IMR-90 (cell line): ENCODE measurements at regions not wholly inside any gene's neighbourhood (a gene's known extent, or its start where the extent isn't known, plus 50 kb on each side); places are given as distances from the start of the nearest gene placed in this dataset.

Experiments used
- ATAC-seq: fragments of 200-7000 bp; cut with Tn5 transposase; 2 replicates; pipeline ENCODE4 v1.9.1; 2020; ENCODE audit warnings: low read depth, mild to moderate bottlenecking, moderate library complexity
- BruUV-seq: library from RNA; stranded (reverse); fragments of 400-500 nt; replicated peaks from 2 replicates; lab custom pipeline; 2021; lab: Mats Ljungman, UMichigan
- CTCF ChIA-PET: fragments of 300-600 bp; formaldehyde crosslinking; extraction: SDS; loops from one replicate; lab custom pipeline; 2021; ENCODE audit warnings: antibody characterized with exemption; lab: Yijun Ruan, JAX
- POLR2A ChIA-PET: fragments of 300-600 bp; sonication (Branson Sonifier 250); formaldehyde crosslinking; loops from one replicate; lab custom pipeline; 2022; ENCODE audit warnings: antibody characterized with exemption; ENCODE audit not compliant: unreplicated experiment; lab: Charles Lee
- DNase-seq: peaks from one replicate; pipeline ENCODE4 v3.0.0; 2013
- H2AFZ ChIP-seq: replicated peaks from 2 replicates; pipeline ENCODE3; 2013; ENCODE audit warnings: low read length, mild to moderate bottlenecking; ENCODE audit not compliant: poor library complexity
- H2AK5ac ChIP-seq: 2 replicates; pipeline ENCODE4 v1.6.1; 2013; ENCODE audit warnings: low read depth, low read length, inconsistent platforms
- H2AK9ac ChIP-seq: replicated peaks from 2 replicates; pipeline ENCODE3; 2013; ENCODE audit warnings: mild to moderate bottlenecking, low read depth, low read length, moderate library complexity; ENCODE audit not compliant: poor library complexity
- H2BK120ac ChIP-seq: 2 replicates; pipeline ENCODE4 v1.6.1; 2013; ENCODE audit warnings: low read depth, low read length, inconsistent platforms
- H2BK15ac ChIP-seq: 3 replicates; pipeline ENCODE4 v1.6.1; 2013; ENCODE audit warnings: low read depth, low read length, inconsistent platforms
- H2BK20ac ChIP-seq: 2 replicates; pipeline ENCODE4 v1.6.1; 2013; ENCODE audit warnings: low read depth, mild to moderate bottlenecking, inconsistent platforms, low read length, moderate library complexity
- H2BK5ac ChIP-seq: 2 replicates; pipeline ENCODE4 v1.6.1; 2013; ENCODE audit warnings: mild to moderate bottlenecking, low read depth, low read length, inconsistent platforms; ENCODE audit not compliant: poor library complexity, severe bottlenecking
- H3K14ac ChIP-seq: replicated peaks from 2 replicates; pipeline ENCODE4 v1.6.1; 2013; ENCODE audit warnings: low read depth, low read length, inconsistent platforms
- H3K18ac ChIP-seq: 2 replicates; pipeline ENCODE4 v1.6.1; 2013; ENCODE audit warnings: low read depth, low read length, control low read depth
- H3K23ac ChIP-seq: 2 replicates; pipeline ENCODE4 v1.6.1; 2013; ENCODE audit warnings: low read depth, low read length, inconsistent platforms
- H3K27ac ChIP-seq: 2 replicates; pipeline ENCODE4 v1.5.1; 2013; ENCODE audit warnings: mild to moderate bottlenecking, control low read depth, low read length; ENCODE audit not compliant: insufficient read depth
- H3K27me3 ChIP-seq: 2 replicates; pipeline ENCODE4 v1.6.1; 2013; ENCODE audit warnings: low read length; ENCODE audit not compliant: control insufficient read depth, insufficient read depth
- H3K36me3 ChIP-seq: 2 replicates; pipeline ENCODE4 v1.6.1; 2013; ENCODE audit warnings: low read length, mixed read lengths; ENCODE audit not compliant: control insufficient read depth, insufficient read depth
- H3K4ac ChIP-seq: 2 replicates; pipeline ENCODE4 v1.6.1; 2013; ENCODE audit warnings: low read depth, low read length, inconsistent platforms
- H3K4me1 ChIP-seq: 2 replicates; pipeline ENCODE4 v1.6.1; 2013; ENCODE audit warnings: low read length, mixed read lengths; ENCODE audit not compliant: control insufficient read depth, insufficient read depth
- H3K4me2 ChIP-seq: 2 replicates; pipeline ENCODE4 v1.6.1; 2013; ENCODE audit warnings: low read depth, mild to moderate bottlenecking, control low read depth, low read length, moderate library complexity
- H3K4me3 ChIP-seq: 2 replicates; pipeline ENCODE4 v1.5.1; 2013; ENCODE audit warnings: low read depth, mild to moderate bottlenecking, control low read depth, low read length, moderate library complexity; ENCODE audit not compliant: insufficient read depth
- H3K56ac ChIP-seq: 2 replicates; pipeline ENCODE4 v1.6.1; 2013; ENCODE audit warnings: low read length, inconsistent platforms; ENCODE audit not compliant: insufficient read depth; ENCODE audit errors: extremely low read depth
- H3K79me1 ChIP-seq, 2 experiments: 2 replicates each; pipeline ENCODE4 v1.6.1; 2013; ENCODE audit warnings: low read length in 2 of 2, inconsistent platforms in 1 of 2, low read depth in 1 of 2
- H3K9ac ChIP-seq: 2 replicates; pipeline ENCODE4 v1.6.1; 2013; ENCODE audit warnings: low read depth, low read length, control low read depth
- H3K9me1 ChIP-seq: 2 replicates; pipeline ENCODE4 v1.6.1; 2013; ENCODE audit warnings: low read length, inconsistent platforms; ENCODE audit not compliant: insufficient read depth
- H3K9me3 ChIP-seq: 2 replicates; pipeline ENCODE4 v1.6.1; 2013; ENCODE audit warnings: low read length; ENCODE audit not compliant: control insufficient read depth, insufficient read depth
- H4K20me1 ChIP-seq: 2 replicates; pipeline ENCODE4 v1.6.1; 2013; ENCODE audit warnings: low read length, inconsistent platforms; ENCODE audit not compliant: insufficient read depth
- H4K5ac ChIP-seq: 2 replicates; pipeline ENCODE4 v1.6.1; 2013; ENCODE audit warnings: mild to moderate bottlenecking, low read depth, low read length, control low read depth
- H4K8ac ChIP-seq, 2 experiments: 2 replicates each; pipeline ENCODE4 v1.6.1; 2013; ENCODE audit warnings: low read depth in 2 of 2, low read length in 2 of 2, control low read depth in 1 of 2, inconsistent platforms in 1 of 2
- H4K91ac ChIP-seq: 2 replicates; pipeline ENCODE4 v1.6.1; 2013; ENCODE audit warnings: low read depth, low read length, inconsistent platforms; ENCODE audit not compliant: insufficient read depth
- BHLHE40 ChIP-seq: fragments of 150-350 bp; IDR thresholded peaks from 2 replicates; pipeline ENCODE4 v1.6.1; 2016; ENCODE audit warnings: mild to moderate bottlenecking, low read depth, low read length
- CEBPB ChIP-seq: IDR thresholded peaks from 2 replicates; pipeline ENCODE4 v1.6.1; 2012; ENCODE audit warnings: low read depth, low read length, improper control_type of control experiment
- CHD1 ChIP-seq: IDR thresholded peaks from 2 replicates; pipeline ENCODE4 v1.6.1; 2012; ENCODE audit warnings: low read depth, low read length, improper control_type of control experiment
- MAFK ChIP-seq: IDR thresholded peaks from 2 replicates; pipeline ENCODE4 v1.6.1; 2012; ENCODE audit warnings: low read depth, low read length, improper control_type of control experiment
- MXI1 ChIP-seq: IDR thresholded peaks from 2 replicates; pipeline ENCODE4 v1.6.1; 2012; ENCODE audit warnings: low read depth, mild to moderate bottlenecking, low read length, moderate library complexity, borderline replicate concordance
- NFE2L2 ChIP-seq: fragments of 150-350 bp; IDR thresholded peaks from 2 replicates; pipeline ENCODE4 v1.6.1; 2016; ENCODE audit warnings: low read depth, mild to moderate bottlenecking, low read length
- RAD21 ChIP-seq: IDR thresholded peaks from 2 replicates; pipeline ENCODE4 v1.6.1; 2012; ENCODE audit warnings: low read length, improper control_type of control experiment
- RCOR1 ChIP-seq: IDR thresholded peaks from 2 replicates; pipeline ENCODE4 v1.6.1; 2012; ENCODE audit warnings: mild to moderate bottlenecking, low read length, improper control_type of control experiment; ENCODE audit not compliant: insufficient replicate concordance
- RFX5 ChIP-seq: IDR thresholded peaks from 2 replicates; pipeline ENCODE4 v1.8.0; 2012; ENCODE audit warnings: low read depth, mild to moderate bottlenecking, low read length, moderate library complexity
- SMC3 ChIP-seq: fragments of 150-350 bp; IDR thresholded peaks from 2 replicates; pipeline ENCODE4 v1.6.1; 2016; ENCODE audit warnings: low read depth, mild to moderate bottlenecking, antibody characterized with exemption, low read length, moderate library complexity
- WGBS, 2 experiments: methylation state at CpG; one replicate each; pipeline versions ENCODE4 v1.1.5 to v1.1.7; 2013; ENCODE audit warnings: missing lambda C conversion rate in 2 of 2; ENCODE audit not compliant: insufficient read length in 1 of 2; ENCODE audit errors: extremely low coverage in 2 of 2; 5-methylcytosine and 5-hydroxymethylcytosine counted together
- dilution Hi-C: fragments of 300-500 bp; cut with HindIII; formaldehyde crosslinking; loops from one replicate; pipeline ENCODE4 v1.14.3; 2018; ENCODE audit warnings: low sequenced_read_pairs; ENCODE audit not compliant: unreplicated experiment
- in situ Hi-C: fragments of 300-500 bp; cut with MboI; formaldehyde crosslinking; loops from 3 replicates; pipeline ENCODE4 v1.14.3; 2019; ENCODE audit warnings: low sequenced_read_pairs, inconsistent platforms, mixed read lengths
- intact Hi-C: fragments of 100-400 bp; cut with micrococcal nuclease; formaldehyde crosslinking; loops from 2 replicates; pipeline ENCODE4 v1.10.0; 2022
- TF ChIP-seq, protein P1 (sequence below): fragments of 150-350 bp; IDR thresholded peaks from 2 replicates; pipeline ENCODE4 v1.6.1; 2017; ENCODE audit warnings: mild to moderate bottlenecking, antibody characterized with exemption, low read length, low read depth
- TF ChIP-seq, protein P2 (sequence below): fragments of 150-350 bp; IDR thresholded peaks from 2 replicates; pipeline ENCODE4 v1.6.1; 2016; ENCODE audit warnings: low read depth, mild to moderate bottlenecking, low read length, moderate library complexity, borderline replicate concordance
- TF ChIP-seq, protein P3 (sequence below): conservative IDR thresholded peaks from 2 replicates; pipeline ENCODE4 v1.5.1; 2012; ENCODE audit warnings: mild to moderate bottlenecking, low read depth, low read length, improper control_type of control experiment

DNA sequence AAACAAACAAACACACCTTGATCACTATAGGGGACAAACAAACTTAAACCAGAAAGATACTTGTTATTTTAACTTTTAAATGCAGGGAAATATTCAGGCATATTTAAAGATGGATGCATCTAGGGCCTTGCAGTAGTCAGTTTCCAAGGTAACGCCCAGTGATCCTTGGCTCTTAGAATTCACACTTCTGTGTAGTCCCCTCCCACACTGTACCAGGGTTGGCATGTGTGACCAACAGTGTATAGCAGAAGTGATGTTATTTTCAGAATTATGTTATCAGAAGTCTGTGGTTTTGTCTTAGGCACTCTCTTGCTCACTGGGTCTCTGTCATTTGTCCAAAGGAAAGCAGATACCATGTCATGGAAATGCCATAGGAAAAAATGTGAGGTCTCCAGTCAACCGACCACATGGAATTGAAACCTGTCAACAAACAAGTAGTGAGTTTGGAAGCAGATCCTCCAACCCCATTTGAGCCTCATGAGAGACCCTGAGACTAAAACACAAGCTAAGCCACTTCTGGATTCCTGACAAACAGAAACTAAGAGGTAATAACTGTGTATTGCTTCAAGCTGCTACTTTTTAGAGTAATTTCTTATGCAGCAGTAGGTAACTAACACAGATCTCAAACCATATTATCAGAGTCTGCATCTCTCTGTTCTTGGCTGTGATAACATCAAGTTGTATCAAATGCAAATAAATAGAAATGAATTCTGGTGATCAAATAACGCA lies 670.3 kb downstream of the KCTD8 start:
- Histone ChIP-seq H2BK20ac (no peak overlapping the region), H4K91ac (no peak overlapping the region), H3K56ac (no peak overlapping the region), H2BK5ac (no peak overlapping the region), H3K4me1 (no peaks in the 10 kb centered on the region), H2BK15ac (no peak overlapping the region), H2AK9ac (no peak overlapping the region), H3K9me1 (no peaks in the 10 kb centered on the region), H2BK120ac (no peak overlapping the region), H3K4me2 (no peak overlapping the region), H4K8ac (no peak overlapping the region), H3K4ac (no peak overlapping the region), H3K27me3 (no peaks in the 10 kb centered on the region), H3K23ac (no peak overlapping the region), H3K9me3 (no peaks in the 10 kb centered on the region), H3K14ac (no peak overlapping the region), H3K4me3 (no peak overlapping the region), H4K5ac (no peak overlapping the region), H3K36me3 (no peaks in the 10 kb centered on the region), H3K9ac (no peak overlapping the region), H3K27ac (no peak overlapping the region), H3K18ac (no peak overlapping the region), H3K79me1 (no peaks in the 10 kb centered on the region), H2AK5ac (no peak overlapping the region), H2AFZ (no peak overlapping the region), H4K20me1 (no peaks in the 10 kb centered on the region)
- dilution Hi-C loops (no loop called here), in situ Hi-C loops (no loop called here), intact Hi-C loops (loop anchor here (10.0 kb wide), 1 partner anchor 644 kb away; no protein-coding TSS in a partner anchor)
- ChIA-PET POLR2A (no interaction called here), CTCF (no interaction called here)
- no TSS peak for BruUV-seq
- ATAC-seq (no peak), DNase-seq (no peak)
- no CpG with 5 or more reads among the region's 3 CpGs for WGBS, 2 experiments
- TF ChIP-seq, protein P1, sequence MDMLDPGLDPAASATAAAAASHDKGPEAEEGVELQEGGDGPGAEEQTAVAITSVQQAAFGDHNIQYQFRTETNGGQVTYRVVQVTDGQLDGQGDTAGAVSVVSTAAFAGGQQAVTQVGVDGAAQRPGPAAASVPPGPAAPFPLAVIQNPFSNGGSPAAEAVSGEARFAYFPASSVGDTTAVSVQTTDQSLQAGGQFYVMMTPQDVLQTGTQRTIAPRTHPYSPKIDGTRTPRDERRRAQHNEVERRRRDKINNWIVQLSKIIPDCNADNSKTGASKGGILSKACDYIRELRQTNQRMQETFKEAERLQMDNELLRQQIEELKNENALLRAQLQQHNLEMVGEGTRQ: no peak
- TF ChIP-seq MAFK: no peak
- no peak for TF ChIP-seq CEBPB
- no peak for TF ChIP-seq RCOR1
- no peak for TF ChIP-seq CHD1
- TF ChIP-seq, protein P2, sequence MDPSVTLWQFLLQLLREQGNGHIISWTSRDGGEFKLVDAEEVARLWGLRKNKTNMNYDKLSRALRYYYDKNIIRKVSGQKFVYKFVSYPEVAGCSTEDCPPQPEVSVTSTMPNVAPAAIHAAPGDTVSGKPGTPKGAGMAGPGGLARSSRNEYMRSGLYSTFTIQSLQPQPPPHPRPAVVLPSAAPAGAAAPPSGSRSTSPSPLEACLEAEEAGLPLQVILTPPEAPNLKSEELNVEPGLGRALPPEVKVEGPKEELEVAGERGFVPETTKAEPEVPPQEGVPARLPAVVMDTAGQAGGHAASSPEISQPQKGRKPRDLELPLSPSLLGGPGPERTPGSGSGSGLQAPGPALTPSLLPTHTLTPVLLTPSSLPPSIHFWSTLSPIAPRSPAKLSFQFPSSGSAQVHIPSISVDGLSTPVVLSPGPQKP: no peak
- no peak for TF ChIP-seq RAD21
- no peak for TF ChIP-seq SMC3
- TF ChIP-seq MXI1: no peak
- no peak for TF ChIP-seq NFE2L2
- TF ChIP-seq RFX5: no peak
- TF ChIP-seq, protein P3, sequence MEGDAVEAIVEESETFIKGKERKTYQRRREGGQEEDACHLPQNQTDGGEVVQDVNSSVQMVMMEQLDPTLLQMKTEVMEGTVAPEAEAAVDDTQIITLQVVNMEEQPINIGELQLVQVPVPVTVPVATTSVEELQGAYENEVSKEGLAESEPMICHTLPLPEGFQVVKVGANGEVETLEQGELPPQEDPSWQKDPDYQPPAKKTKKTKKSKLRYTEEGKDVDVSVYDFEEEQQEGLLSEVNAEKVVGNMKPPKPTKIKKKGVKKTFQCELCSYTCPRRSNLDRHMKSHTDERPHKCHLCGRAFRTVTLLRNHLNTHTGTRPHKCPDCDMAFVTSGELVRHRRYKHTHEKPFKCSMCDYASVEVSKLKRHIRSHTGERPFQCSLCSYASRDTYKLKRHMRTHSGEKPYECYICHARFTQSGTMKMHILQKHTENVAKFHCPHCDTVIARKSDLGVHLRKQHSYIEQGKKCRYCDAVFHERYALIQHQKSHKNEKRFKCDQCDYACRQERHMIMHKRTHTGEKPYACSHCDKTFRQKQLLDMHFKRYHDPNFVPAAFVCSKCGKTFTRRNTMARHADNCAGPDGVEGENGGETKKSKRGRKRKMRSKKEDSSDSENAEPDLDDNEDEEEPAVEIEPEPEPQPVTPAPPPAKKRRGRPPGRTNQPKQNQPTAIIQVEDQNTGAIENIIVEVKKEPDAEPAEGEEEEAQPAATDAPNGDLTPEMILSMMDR: no peak
- TF ChIP-seq BHLHE40: no peak
